H1 (cell line): ENCODE measurements at regions not wholly inside any gene's neighbourhood (a gene's known extent, or its start where the extent isn't known, plus 50 kb on each side); places are given as distances from the start of the nearest gene placed in this dataset.

Experiments
- BRCA1 ChIP-seq: IDR thresholded peaks from 2 replicates; pipeline ENCODE4 v1.6.1; 2012; ENCODE audit warnings: low read depth, low read length, improper control_type of control experiment
- CBX8 ChIP-seq: fragments of 300-800, 300-1000 bp; sonication (generic); IDR thresholded peaks from 2 replicates; pipeline ENCODE4 v1.7.1; 2016; ENCODE audit warnings: low read depth, low read length, borderline replicate concordance
- CEBPB ChIP-seq: IDR thresholded peaks from 2 replicates; pipeline ENCODE4 v1.6.1; 2012; ENCODE audit warnings: low read depth, low read length
- CREB1 ChIP-seq: IDR thresholded peaks from 2 replicates; pipeline ENCODE4 v1.6.1; 2012; ENCODE audit warnings: inconsistent platforms
- EP300 ChIP-seq, 2 experiments: IDR thresholded peaks; 1 replicate in 1 of 2; 2 replicates in 1 of 2; pipeline ENCODE4 v1.6.1; 2011 to 2012; ENCODE audit warnings: low read depth in 2 of 2, low read length in 2 of 2, mild to moderate bottlenecking in 2 of 2, borderline replicate concordance in 1 of 2, inconsistent platforms in 1 of 2, moderate library complexity in 1 of 2
- HDAC2 ChIP-seq, 2 experiments: fragments of 300-600 bp in 1 of 2; sonication (generic) in 1 of 2; IDR thresholded peaks; 2 replicates each; pipeline ENCODE4 v1.6.1; 2011 to 2012; ENCODE audit warnings: low read depth in 2 of 2, low read length in 2 of 2, mild to moderate bottlenecking in 2 of 2, moderate library complexity in 2 of 2, borderline replicate concordance in 1 of 2, inconsistent platforms in 1 of 2
- MAFK ChIP-seq: IDR thresholded peaks from 2 replicates; pipeline ENCODE4 v1.6.1; 2012; ENCODE audit warnings: low read depth, mild to moderate bottlenecking, improper control_type of control experiment, low read length
- POLR2A ChIP-seq, 2 experiments: IDR thresholded peaks; 1 replicate in 1 of 2; 2 replicates in 1 of 2; pipeline ENCODE4 v1.6.1; 2011; ENCODE audit warnings: low read depth in 2 of 2, low read length in 2 of 2, mild to moderate bottlenecking in 2 of 2; ENCODE audit errors: control extremely low read depth in 1 of 2
- TF ChIP-seq, protein P1 (sequence below), 3 experiments: IDR thresholded peaks; 1 replicate in 2 of 3; 2 replicates in 1 of 3; pipeline versions ENCODE4 v1.5.1 to v1.6.1; 2011; ENCODE audit warnings: low read length in 3 of 3, mild to moderate bottlenecking in 3 of 3, inconsistent platforms in 2 of 3, low read depth in 1 of 3, moderate library complexity in 1 of 3; ENCODE audit not compliant: insufficient read depth in 1 of 3; ENCODE audit errors: control extremely low read depth in 1 of 3
- TF ChIP-seq, protein P2 (sequence below): IDR thresholded peaks from 2 replicates; pipeline ENCODE4 v1.6.1; 2011; ENCODE audit warnings: low read depth, mild to moderate bottlenecking, low read length; ENCODE audit not compliant: insufficient read depth

DNA sequence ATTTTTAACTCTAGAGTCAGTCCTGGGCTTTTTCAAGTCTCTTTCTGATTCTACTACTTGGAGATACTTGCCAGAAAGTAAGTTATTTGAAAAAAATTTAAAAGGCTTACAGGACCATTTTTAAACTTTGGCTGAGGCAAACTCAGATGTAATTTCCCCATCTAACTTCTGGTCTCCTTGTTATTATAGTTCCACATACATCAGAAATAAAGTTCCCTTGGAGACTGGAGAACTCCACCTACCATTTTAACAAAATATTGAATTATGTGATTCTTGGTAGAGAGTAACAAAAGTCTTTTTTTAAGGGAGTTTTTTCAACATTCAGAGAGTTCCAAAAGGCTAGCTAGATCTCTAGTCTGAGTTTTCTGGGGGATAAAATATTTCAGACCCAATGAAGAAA, 56.3 kb upstream of the SNX2 start:
- TF ChIP-seq EP300 (IDR thresholded peaks at IDR 0.05; ENCODE audit: borderline replicate concordance in 1 of 2, low read depth in 2 of 2, low read length in 2 of 2) (no peak), CEBPB (no peak), CBX8 (no peak), BRCA1 (no peak), HDAC2 (IDR thresholded peaks at IDR 0.05; ENCODE audit: borderline replicate concordance in 1 of 2, low read depth in 2 of 2, low read length in 2 of 2) (no peak), POLR2A (IDR thresholded peaks at IDR 0.05; ENCODE audit: control extremely low read depth in 1 of 2, low read depth in 2 of 2, low read length in 2 of 2) (no peak), MAFK (no peak), CREB1 (no peak)
- TF ChIP-seq, protein P1, sequence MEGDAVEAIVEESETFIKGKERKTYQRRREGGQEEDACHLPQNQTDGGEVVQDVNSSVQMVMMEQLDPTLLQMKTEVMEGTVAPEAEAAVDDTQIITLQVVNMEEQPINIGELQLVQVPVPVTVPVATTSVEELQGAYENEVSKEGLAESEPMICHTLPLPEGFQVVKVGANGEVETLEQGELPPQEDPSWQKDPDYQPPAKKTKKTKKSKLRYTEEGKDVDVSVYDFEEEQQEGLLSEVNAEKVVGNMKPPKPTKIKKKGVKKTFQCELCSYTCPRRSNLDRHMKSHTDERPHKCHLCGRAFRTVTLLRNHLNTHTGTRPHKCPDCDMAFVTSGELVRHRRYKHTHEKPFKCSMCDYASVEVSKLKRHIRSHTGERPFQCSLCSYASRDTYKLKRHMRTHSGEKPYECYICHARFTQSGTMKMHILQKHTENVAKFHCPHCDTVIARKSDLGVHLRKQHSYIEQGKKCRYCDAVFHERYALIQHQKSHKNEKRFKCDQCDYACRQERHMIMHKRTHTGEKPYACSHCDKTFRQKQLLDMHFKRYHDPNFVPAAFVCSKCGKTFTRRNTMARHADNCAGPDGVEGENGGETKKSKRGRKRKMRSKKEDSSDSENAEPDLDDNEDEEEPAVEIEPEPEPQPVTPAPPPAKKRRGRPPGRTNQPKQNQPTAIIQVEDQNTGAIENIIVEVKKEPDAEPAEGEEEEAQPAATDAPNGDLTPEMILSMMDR (IDR thresholded peaks at IDR 0.05; ENCODE audit: control extremely low read depth in 1 of 3, insufficient read depth in 1 of 3, low read depth in 1 of 3, low read length in 3 of 3) = no peak
- TF ChIP-seq, protein P2, sequence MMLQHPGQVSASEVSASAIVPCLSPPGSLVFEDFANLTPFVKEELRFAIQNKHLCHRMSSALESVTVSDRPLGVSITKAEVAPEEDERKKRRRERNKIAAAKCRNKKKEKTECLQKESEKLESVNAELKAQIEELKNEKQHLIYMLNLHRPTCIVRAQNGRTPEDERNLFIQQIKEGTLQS = no peak
